ENCODE measurements at regions not wholly inside any gene's neighbourhood (a gene's known extent, or its start where the extent isn't known, plus 50 kb on each side); places are given as distances from the start of the nearest gene placed in this dataset.

- TF ChIP-seq POLR2AphosphoS5 (IDR thresholded peaks at IDR 0.05; ENCODE audit: borderline replicate concordance, low read depth, low read length) (no peak), EZH2 (IDR thresholded peaks at IDR 0.05) (no peak), FOXP2 (optimal IDR thresholded peaks at IDR 0.05; ENCODE audit: control extremely low read depth, extremely low read length, insufficient read depth) (no peak)
These were observed 178.3 kb upstream of the AUTS2 start for GRCh38 chr7:69419934-69420333.
